ACC112 (cell line): ENCODE measurements at regions not wholly inside any gene's neighbourhood (a gene's known extent, or its start where the extent isn't known, plus 50 kb on each side); places are given as distances from the start of the nearest gene placed in this dataset.
"Not testable (repeated sequence)": the region's sequence is repeated elsewhere in the genome, so short reads cannot be mapped to it uniquely, and the experiment has no call there.

Experiments
- H2AFZ ChIP-seq: fragments of 200-600 bp; sonication (generic); one replicate; pipeline ENCODE4 v1.6.0; 2017; ENCODE audit warnings: antibody characterized with exemption, low read length; ENCODE audit not compliant: unreplicated experiment
- H3K27ac ChIP-seq: fragments of 200-600 bp; sonication (generic); 2 replicates; pipeline ENCODE4 v1.5.1; 2014; ENCODE audit warnings: low read depth, mild to moderate bottlenecking, antibody characterized with exemption, low read length, moderate library complexity
- H3K27me3 ChIP-seq: fragments of 200-600 bp; sonication (generic); 2 replicates; pipeline ENCODE4 v1.6.1; 2014; ENCODE audit warnings: mild to moderate bottlenecking, antibody characterized with exemption, low read length, moderate library complexity, mixed read lengths; ENCODE audit not compliant: insufficient read depth
- H3K36me3 ChIP-seq: fragments of 200-600 bp; sonication (generic); 2 replicates; pipeline ENCODE4 v1.6.1; 2016; ENCODE audit warnings: mild to moderate bottlenecking, antibody characterized with exemption, low read length, moderate library complexity, mixed read lengths; ENCODE audit not compliant: insufficient read depth
- H3K4me1 ChIP-seq: fragments of 200-600 bp; sonication (generic); one replicate; pipeline ENCODE4 v1.6.1; 2016; ENCODE audit warnings: low read length, mixed read lengths; ENCODE audit not compliant: insufficient read depth, unreplicated experiment, control insufficient read depth
- H3K4me3 ChIP-seq: fragments of 200-600 bp; sonication (generic); 2 replicates; pipeline ENCODE4 v1.5.1; 2014; ENCODE audit warnings: mild to moderate bottlenecking, low read depth, low read length
- H3K79me2 ChIP-seq: fragments of 200-600 bp; sonication (generic); one replicate; pipeline ENCODE4 v1.6.0; 2016; ENCODE audit warnings: low read length; ENCODE audit not compliant: control insufficient read depth, unreplicated experiment, insufficient read depth

- Histone ChIP-seq H2AFZ (no peak overlapping the region), H3K27ac (no peak overlapping the region), H3K4me1 (no peaks in the 10 kb centered on the region), H3K79me2 (no peaks in the 10 kb centered on the region), H3K4me3 (no peak overlapping the region), H3K27me3 (no peaks in the 10 kb centered on the region), H3K36me3 (no peaks in the 10 kb centered on the region)
Observed at GRCh38 chr18:64379662-64380061, 230.8 kb upstream of the LINC00305 start.

GRCh38 chr18:64377446-64377845 is 228.6 kb upstream of the LINC00305 start:
- no peaks in the 10 kb centered on the region for H3K4me1 ChIP-seq
- no peak overlapping the region for H3K27ac ChIP-seq
- no peaks in the 10 kb centered on the region for H3K27me3 ChIP-seq
- no peak overlapping the region for H3K4me3 ChIP-seq
- H2AFZ ChIP-seq: no peak overlapping the region
- no peaks in the 10 kb centered on the region for H3K79me2 ChIP-seq
- H3K36me3 ChIP-seq: no peaks in the 10 kb centered on the region

- H3K27ac ChIP-seq: no peak overlapping the region
Observed at GRCh38 chr18:64372850-64373249, 224.0 kb upstream of the LINC00305 start.

GRCh38 chr18:64369830-64370440 is 221.0 kb upstream of the LINC00305 start:
- H3K4me3 ChIP-seq, H3K27me3 ChIP-seq, H3K36me3 ChIP-seq, H3K27ac ChIP-seq, H3K79me2 ChIP-seq, H3K4me1 ChIP-seq, H2AFZ ChIP-seq: not testable (repeated sequence)

More at GRCh38 chr18:64372850-64373249, 224.0 kb upstream of the LINC00305 start:
- H3K27me3 ChIP-seq: no peaks in the 10 kb centered on the region
- no peak overlapping the region for H3K4me3 ChIP-seq
- no peaks in the 10 kb centered on the region for H3K36me3 ChIP-seq
- no peaks in the 10 kb centered on the region for H3K79me2 ChIP-seq
- H3K4me1 ChIP-seq: no peaks in the 10 kb centered on the region
- H2AFZ ChIP-seq: no peak overlapping the region

- Histone ChIP-seq H3K27ac (no peak overlapping the region), H3K27me3 (no peaks in the 10 kb centered on the region), H2AFZ (no peak overlapping the region), H3K4me1 (no peaks in the 10 kb centered on the region), H3K4me3 (no peak overlapping the region), H3K36me3 (no peaks in the 10 kb centered on the region), H3K79me2 (no peaks in the 10 kb centered on the region)
Observed at GRCh38 chr18:64365106-64365505, 216.2 kb upstream of the LINC00305 start.

- Histone ChIP-seq H3K4me3 (no peak overlapping the region), H3K4me1 (no peaks in the 10 kb centered on the region)
Observed at GRCh38 chr18:64337673-64338072, 188.8 kb upstream of the LINC00305 start.

GRCh38 chr18:64337018-64337417 is 188.1 kb upstream of the LINC00305 start:
- Histone ChIP-seq H3K79me2 (no peaks in the 10 kb centered on the region), H3K36me3 (no peaks in the 10 kb centered on the region), H3K27me3 (no peaks in the 10 kb centered on the region), H2AFZ (no peak overlapping the region), H3K4me1 (no peaks in the 10 kb centered on the region), H3K27ac (no peak overlapping the region), H3K4me3 (no peak overlapping the region)

More at GRCh38 chr18:64337673-64338072, 188.8 kb upstream of the LINC00305 start:
- Histone ChIP-seq H3K27ac (no peak overlapping the region), H3K36me3 (no peaks in the 10 kb centered on the region), H3K27me3 (no peaks in the 10 kb centered on the region), H2AFZ (no peak overlapping the region), H3K79me2 (no peaks in the 10 kb centered on the region)

GRCh38 chr18:64334748-64335147 is 185.9 kb upstream of the LINC00305 start:
- Histone ChIP-seq H3K79me2 (no peaks in the 10 kb centered on the region), H3K36me3 (no peaks in the 10 kb centered on the region), H3K4me1 (no peaks in the 10 kb centered on the region), H2AFZ (no peak overlapping the region), H3K4me3 (no peak overlapping the region), H3K27me3 (no peaks in the 10 kb centered on the region), H3K27ac (no peak overlapping the region)

- no peaks in the 10 kb centered on the region for H3K27me3 ChIP-seq
- no peak overlapping the region for H3K4me3 ChIP-seq
- H2AFZ ChIP-seq: no peak overlapping the region
- no peaks in the 10 kb centered on the region for H3K36me3 ChIP-seq
- H3K79me2 ChIP-seq: no peaks in the 10 kb centered on the region
- H3K27ac ChIP-seq: no peak overlapping the region
- no peaks in the 10 kb centered on the region for H3K4me1 ChIP-seq
Observed at GRCh38 chr18:64333584-64333983, 184.7 kb upstream of the LINC00305 start.

- Histone ChIP-seq H2AFZ (no peak overlapping the region), H3K27me3 (no peaks in the 10 kb centered on the region), H3K79me2 (no peaks in the 10 kb centered on the region), H3K27ac (no peak overlapping the region), H3K4me1 (no peaks in the 10 kb centered on the region), H3K36me3 (no peaks in the 10 kb centered on the region), H3K4me3 (no peak overlapping the region)
Observed at GRCh38 chr18:64332835-64333234, 183.9 kb upstream of the LINC00305 start.

GRCh38 chr18:64331419-64331818 is 182.5 kb upstream of the LINC00305 start:
- H3K4me3 ChIP-seq: no peak overlapping the region
- no peaks in the 10 kb centered on the region for H3K27me3 ChIP-seq
- no peaks in the 10 kb centered on the region for H3K79me2 ChIP-seq
- H3K4me1 ChIP-seq: no peaks in the 10 kb centered on the region
- H3K36me3 ChIP-seq: no peaks in the 10 kb centered on the region
- H3K27ac ChIP-seq: no peak overlapping the region
- H2AFZ ChIP-seq: no peak overlapping the region
